ENCODE measurements at regions not wholly inside any gene's neighbourhood (a gene's known extent, or its start where the extent isn't known, plus 50 kb on each side); places are given as distances from the start of the nearest gene placed in this dataset.
"Not testable (repeated sequence)": the region's sequence is repeated elsewhere in the genome, so short reads cannot be mapped to it uniquely, and the experiment has no call there.

DNA sequence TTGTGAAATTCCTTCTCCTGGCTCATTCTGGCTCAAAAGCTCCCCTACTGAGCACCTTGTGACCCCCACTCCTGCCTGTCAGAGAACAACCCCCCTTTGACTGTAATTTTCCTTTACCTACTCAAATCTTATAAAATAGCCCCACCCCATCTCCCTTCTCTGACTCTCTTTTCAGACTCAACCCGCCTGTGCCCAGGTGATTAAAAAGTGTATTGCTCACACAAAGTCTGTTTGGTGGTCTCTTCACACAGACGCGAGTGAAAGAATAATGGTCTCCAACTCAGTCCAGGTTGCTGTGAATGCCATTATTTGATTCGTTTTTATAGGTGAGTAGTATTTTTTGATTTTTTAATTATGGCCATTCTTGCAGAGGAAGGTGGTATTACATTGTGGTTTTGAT is 414.1 kb upstream of the FKBP1C start:
- no peaks in the 10 kb centered on the region for H3K79me2 ChIP-seq (replicated peaks; ENCODE audit: insufficient read depth)
- H3K27me3 ChIP-seq (ENCODE audit: insufficient read depth) = no peaks in the 10 kb centered on the region
- no peak for ATAC-seq
- peaks cover 4% of the 10 kb centered on the region; the same call in 1 of the 3 replicates for H3K4me1 Mint-ChIP-seq
- peaks cover 5% of the 10 kb centered on the region; the same call in 1 of the 2 replicates for H3K36me3 ChIP-seq (ENCODE audit: insufficient read depth)
- no peak overlapping the region for H3K4me3 Mint-ChIP-seq
- H3K27ac ChIP-seq (ENCODE audit: low read depth) = no peak overlapping the region
- no peaks in the 10 kb centered on the region; the same call in 1 of the 2 replicates for H3K4me1 ChIP-seq (ENCODE audit: insufficient read depth)
- no peak for DNase-seq (ENCODE audit: low spot score)
- peaks cover 10% of the 10 kb centered on the region for H3K27me3 Mint-ChIP-seq (ENCODE audit: insufficient read depth, low read depth, poor library complexity)
- TF ChIP-seq, protein P1, sequence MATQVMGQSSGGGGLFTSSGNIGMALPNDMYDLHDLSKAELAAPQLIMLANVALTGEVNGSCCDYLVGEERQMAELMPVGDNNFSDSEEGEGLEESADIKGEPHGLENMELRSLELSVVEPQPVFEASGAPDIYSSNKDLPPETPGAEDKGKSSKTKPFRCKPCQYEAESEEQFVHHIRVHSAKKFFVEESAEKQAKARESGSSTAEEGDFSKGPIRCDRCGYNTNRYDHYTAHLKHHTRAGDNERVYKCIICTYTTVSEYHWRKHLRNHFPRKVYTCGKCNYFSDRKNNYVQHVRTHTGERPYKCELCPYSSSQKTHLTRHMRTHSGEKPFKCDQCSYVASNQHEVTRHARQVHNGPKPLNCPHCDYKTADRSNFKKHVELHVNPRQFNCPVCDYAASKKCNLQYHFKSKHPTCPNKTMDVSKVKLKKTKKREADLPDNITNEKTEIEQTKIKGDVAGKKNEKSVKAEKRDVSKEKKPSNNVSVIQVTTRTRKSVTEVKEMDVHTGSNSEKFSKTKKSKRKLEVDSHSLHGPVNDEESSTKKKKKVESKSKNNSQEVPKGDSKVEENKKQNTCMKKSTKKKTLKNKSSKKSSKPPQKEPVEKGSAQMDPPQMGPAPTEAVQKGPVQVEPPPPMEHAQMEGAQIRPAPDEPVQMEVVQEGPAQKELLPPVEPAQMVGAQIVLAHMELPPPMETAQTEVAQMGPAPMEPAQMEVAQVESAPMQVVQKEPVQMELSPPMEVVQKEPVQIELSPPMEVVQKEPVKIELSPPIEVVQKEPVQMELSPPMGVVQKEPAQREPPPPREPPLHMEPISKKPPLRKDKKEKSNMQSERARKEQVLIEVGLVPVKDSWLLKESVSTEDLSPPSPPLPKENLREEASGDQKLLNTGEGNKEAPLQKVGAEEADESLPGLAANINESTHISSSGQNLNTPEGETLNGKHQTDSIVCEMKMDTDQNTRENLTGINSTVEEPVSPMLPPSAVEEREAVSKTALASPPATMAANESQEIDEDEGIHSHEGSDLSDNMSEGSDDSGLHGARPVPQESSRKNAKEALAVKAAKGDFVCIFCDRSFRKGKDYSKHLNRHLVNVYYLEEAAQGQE (IDR thresholded peaks at IDR 0.05; ENCODE audit: unreplicated experiment) = no peak
- TF ChIP-seq POLR2AphosphoS5 (IDR thresholded peaks at IDR 0.05; ENCODE audit: low read depth) = no peak
- TF ChIP-seq EZH2phosphoT487 (IDR thresholded peaks at IDR 0.05; ENCODE audit: unreplicated experiment) = no peak
- TF ChIP-seq ETS1 (IDR thresholded peaks at IDR 0.05) = no peak
- no peak for TF ChIP-seq STAT1 (IDR thresholded peaks at IDR 0.05; ENCODE audit: unreplicated experiment)
- H2AFZ ChIP-seq = no peak overlapping the region
- no peak overlapping the region for H3K4me3 ChIP-seq
- H3K9me3 Mint-ChIP-seq = peaks cover 16% of the 10 kb centered on the region
- H3K27ac Mint-ChIP-seq = no peak overlapping the region
- H3K36me3 Mint-ChIP-seq (ENCODE audit: low read depth) = peaks cover 14% of the 10 kb centered on the region
- 0 out of 2 replicates have a peak, but pooled peaks cover 5% of the 10 kb centered on the region for H3K9me2 ChIP-seq (ENCODE audit: insufficient read depth)
- no peak overlapping the region for H3K4me2 ChIP-seq
- H3F3A ChIP-seq (replicated peaks; ENCODE audit: low read depth) = no peaks in the 10 kb centered on the region
- no peaks in the 10 kb centered on the region for H4K20me1 ChIP-seq (replicated peaks; ENCODE audit: insufficient read depth)

- Histone ChIP-seq H3K79me2 (replicated peaks; ENCODE audit: insufficient read depth) (no peaks in the 10 kb centered on the region), H3K4me3 (no peak overlapping the region), H3K9me2 (ENCODE audit: insufficient read depth) (no peaks in the 10 kb centered on the region), H3K27ac (ENCODE audit: low read depth) (no peak overlapping the region), H3F3A (replicated peaks; ENCODE audit: low read depth) (no peaks in the 10 kb centered on the region), H3K4me2 (no peak overlapping the region), H3K4me1 (ENCODE audit: insufficient read depth) (no peaks in the 10 kb centered on the region), H3K27me3 (ENCODE audit: insufficient read depth) (no peaks in the 10 kb centered on the region), H3K36me3 (ENCODE audit: insufficient read depth) (no peaks in the 10 kb centered on the region), H4K20me1 (replicated peaks; ENCODE audit: insufficient read depth) (no peaks in the 10 kb centered on the region), H2AFZ (no peak overlapping the region)
- no peaks in the 10 kb centered on the region for H3K4me1 Mint-ChIP-seq
- DNase-seq (ENCODE audit: low spot score) (peak; percentile 61), ATAC-seq (no peak)
- H3K36me3 Mint-ChIP-seq (ENCODE audit: low read depth) = no peaks in the 10 kb centered on the region; the same call in 2 of the 3 replicates
- no peak overlapping the region; the same call in 1 of the 2 replicates for H3K27ac Mint-ChIP-seq
- no peaks in the 10 kb centered on the region; the same call in 2 of the 3 replicates for H3K9me3 Mint-ChIP-seq
- no peak for TF ChIP-seq EZH2 (IDR thresholded peaks at IDR 0.05; ENCODE audit: low read depth, unreplicated experiment)
- TF ChIP-seq, protein P2, sequence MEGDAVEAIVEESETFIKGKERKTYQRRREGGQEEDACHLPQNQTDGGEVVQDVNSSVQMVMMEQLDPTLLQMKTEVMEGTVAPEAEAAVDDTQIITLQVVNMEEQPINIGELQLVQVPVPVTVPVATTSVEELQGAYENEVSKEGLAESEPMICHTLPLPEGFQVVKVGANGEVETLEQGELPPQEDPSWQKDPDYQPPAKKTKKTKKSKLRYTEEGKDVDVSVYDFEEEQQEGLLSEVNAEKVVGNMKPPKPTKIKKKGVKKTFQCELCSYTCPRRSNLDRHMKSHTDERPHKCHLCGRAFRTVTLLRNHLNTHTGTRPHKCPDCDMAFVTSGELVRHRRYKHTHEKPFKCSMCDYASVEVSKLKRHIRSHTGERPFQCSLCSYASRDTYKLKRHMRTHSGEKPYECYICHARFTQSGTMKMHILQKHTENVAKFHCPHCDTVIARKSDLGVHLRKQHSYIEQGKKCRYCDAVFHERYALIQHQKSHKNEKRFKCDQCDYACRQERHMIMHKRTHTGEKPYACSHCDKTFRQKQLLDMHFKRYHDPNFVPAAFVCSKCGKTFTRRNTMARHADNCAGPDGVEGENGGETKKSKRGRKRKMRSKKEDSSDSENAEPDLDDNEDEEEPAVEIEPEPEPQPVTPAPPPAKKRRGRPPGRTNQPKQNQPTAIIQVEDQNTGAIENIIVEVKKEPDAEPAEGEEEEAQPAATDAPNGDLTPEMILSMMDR (conservative IDR thresholded peaks at IDR 0.05; ENCODE audit: low read depth in 2 of 2) = peak; percentile 47 to 94; a peak in 3 of 4 replicates
- no peaks in the 10 kb centered on the region for H3K27me3 Mint-ChIP-seq (ENCODE audit: insufficient read depth, low read depth, poor library complexity)
- no peak overlapping the region for H3K4me3 Mint-ChIP-seq
These were observed 435.7 kb upstream of the FKBP1C start for GRCh38 chr6:62775427-62776022.

DNA sequence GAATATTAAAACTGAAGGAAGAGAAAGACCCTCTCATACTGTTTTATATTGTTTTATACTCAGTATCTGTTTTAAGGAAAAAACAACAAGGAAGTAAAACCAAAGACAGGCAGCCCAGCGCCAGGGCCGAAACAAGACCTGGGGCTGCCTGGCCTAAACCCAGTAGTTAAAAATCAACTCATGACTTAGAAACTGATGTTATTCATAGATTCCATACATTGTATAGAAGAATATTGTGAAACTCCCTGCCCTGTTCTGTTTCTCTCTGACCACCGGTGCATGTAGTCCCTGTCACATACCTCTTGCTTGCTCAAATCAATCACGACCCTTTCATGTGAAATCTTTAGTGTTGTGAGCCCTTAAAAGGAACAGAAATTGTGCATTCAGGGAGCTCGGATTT is 445.1 kb upstream of the FKBP1C start:
- H3K27me3 Mint-ChIP-seq (ENCODE audit: insufficient read depth, low read depth, poor library complexity); ATAC-seq: not testable (repeated sequence)

More for the DNA sequence above, 445.1 kb upstream of the FKBP1C start:
- H3K36me3 ChIP-seq (ENCODE audit: insufficient read depth); H3K4me1 Mint-ChIP-seq; H3K9me3 Mint-ChIP-seq; H3K4me3 Mint-ChIP-seq; H3K4me1 ChIP-seq (ENCODE audit: insufficient read depth); H3K79me2 ChIP-seq (replicated peaks; ENCODE audit: insufficient read depth); H3K9me2 ChIP-seq (ENCODE audit: insufficient read depth); H2AFZ ChIP-seq; H3F3A ChIP-seq (replicated peaks; ENCODE audit: low read depth); H3K27me3 ChIP-seq (ENCODE audit: insufficient read depth); H3K27ac ChIP-seq (ENCODE audit: low read depth); H4K20me1 ChIP-seq (replicated peaks; ENCODE audit: insufficient read depth); H3K4me3 ChIP-seq; H3K4me2 ChIP-seq; DNase-seq (ENCODE audit: low spot score); H3K27ac Mint-ChIP-seq; H3K36me3 Mint-ChIP-seq (ENCODE audit: low read depth): not testable (repeated sequence)

All from GM23338 (cell line).